GM13976 (cell line): ENCODE measurements at regions not wholly inside any gene's neighbourhood (a gene's known extent, or its start where the extent isn't known, plus 50 kb on each side); places are given as distances from the start of the nearest gene placed in this dataset.

ENCODE experiments used
- DNase-seq: peaks from one replicate; pipeline ENCODE4 v3.0.0; 2012; ENCODE audit warnings: low spot score
- CTCF ChIP-seq: IDR thresholded peaks from 2 replicates; pipeline ENCODE4 v1.5.1; 2012; ENCODE audit warnings: borderline replicate concordance, mild to moderate bottlenecking; ENCODE audit not compliant: insufficient read depth; ENCODE audit errors: extremely low read depth, missing control alignments, control extremely low read depth
- in situ Hi-C: fragments of 300-500 bp; cut with MboI; formaldehyde crosslinking; loops from one replicate; pipeline ENCODE4 v1.12.0; 2022; ENCODE audit warnings: low sequenced_read_pairs, mixed read lengths, inconsistent platforms; ENCODE audit not compliant: unreplicated experiment

DNA sequence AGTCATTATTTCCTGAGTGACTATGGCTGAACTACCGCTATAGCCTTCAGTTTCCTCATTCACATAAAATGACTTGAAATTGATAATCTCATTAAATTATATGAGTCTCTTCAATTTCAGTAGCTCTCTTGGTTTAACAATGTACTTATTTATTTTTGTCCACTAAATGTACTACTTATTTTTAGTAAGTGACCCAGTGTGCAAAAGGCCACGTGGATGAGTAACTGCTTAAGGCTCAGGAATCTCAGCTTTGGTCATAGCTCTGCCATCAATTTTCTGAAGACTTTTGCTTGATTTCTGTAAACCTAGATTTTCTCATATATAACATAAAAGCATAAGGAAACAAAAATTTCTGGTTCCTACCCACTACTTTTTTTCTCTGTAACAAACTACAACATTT, 1132.9 kb upstream of the CDH8 start:
- in situ Hi-C loops = no loop called here

DNA sequence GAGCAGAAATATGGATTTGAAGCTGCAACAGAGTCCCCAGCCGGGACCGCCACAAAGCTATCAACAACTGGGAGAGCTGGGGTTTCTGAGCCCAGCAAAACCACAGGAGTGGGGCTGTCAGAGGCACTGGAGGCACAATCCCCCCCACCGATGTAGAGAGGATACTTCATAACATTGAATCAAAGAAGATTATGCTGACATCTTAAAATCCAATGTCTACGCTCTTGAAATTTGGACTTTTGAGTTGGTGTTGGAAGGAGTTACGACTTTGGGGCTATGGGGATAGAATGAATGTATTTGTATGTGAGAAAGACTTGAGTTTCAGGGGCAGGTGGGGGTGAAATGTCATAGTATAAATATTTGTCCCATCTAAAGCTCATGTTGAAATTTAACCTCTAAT, 1121.6 kb upstream of the CDH8 start:
- in situ Hi-C loops = no loop called here
- no peak for TF ChIP-seq CTCF
- no peak for DNase-seq

More for the DNA sequence above, 1132.9 kb upstream of the CDH8 start:
- no peak for DNase-seq
- TF ChIP-seq CTCF = no peak

DNA sequence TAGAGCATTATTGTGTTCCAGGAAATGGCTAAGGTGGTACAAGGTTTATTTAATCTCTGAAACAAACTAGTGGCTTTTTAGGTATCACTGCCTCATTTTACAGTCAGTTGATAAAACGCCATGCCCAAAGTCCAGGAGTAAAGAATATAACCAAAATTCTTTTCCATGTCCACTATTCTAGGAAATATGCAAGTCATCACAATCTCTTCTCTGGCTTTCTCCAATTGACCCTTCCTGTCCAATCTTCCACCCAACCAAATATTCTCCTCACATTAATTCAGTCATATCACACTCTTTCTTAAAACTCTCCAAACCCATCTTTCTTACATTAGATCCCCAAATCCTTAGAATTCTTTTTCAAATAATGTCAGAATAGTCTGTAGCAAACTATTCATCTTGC, 1110.0 kb upstream of the CDH8 start:
- TF ChIP-seq CTCF = no peak
- DNase-seq = no peak
- in situ Hi-C loops = no loop called here

- no peak for TF ChIP-seq CTCF
- in situ Hi-C loops = no loop called here
- DNase-seq = no peak
Measured at GRCh38 chr16:63145411-63145810, 1109.2 kb upstream of the CDH8 start.

DNA sequence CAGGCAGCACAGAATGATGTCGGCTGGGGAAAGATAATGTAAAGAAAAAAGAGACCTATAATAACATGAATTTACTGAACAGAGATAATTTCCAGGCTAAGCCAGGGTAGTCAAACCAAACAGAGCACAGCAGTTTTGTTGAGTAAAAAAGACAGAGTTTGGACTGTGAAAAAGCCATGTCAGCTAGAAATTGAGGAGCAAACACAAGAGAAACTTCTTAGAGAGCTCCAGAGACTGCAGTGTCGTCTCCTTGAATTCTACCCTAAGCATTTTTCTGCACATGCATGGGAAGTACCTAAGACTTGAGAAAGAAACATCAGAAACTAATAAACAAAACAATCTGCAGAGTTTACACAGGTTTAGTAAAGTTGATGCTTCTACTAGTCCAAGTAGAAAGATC, 1098.8 kb upstream of the CDH8 start:
- DNase-seq = no peak
- in situ Hi-C loops = no loop called here
- TF ChIP-seq CTCF = no peak

DNA sequence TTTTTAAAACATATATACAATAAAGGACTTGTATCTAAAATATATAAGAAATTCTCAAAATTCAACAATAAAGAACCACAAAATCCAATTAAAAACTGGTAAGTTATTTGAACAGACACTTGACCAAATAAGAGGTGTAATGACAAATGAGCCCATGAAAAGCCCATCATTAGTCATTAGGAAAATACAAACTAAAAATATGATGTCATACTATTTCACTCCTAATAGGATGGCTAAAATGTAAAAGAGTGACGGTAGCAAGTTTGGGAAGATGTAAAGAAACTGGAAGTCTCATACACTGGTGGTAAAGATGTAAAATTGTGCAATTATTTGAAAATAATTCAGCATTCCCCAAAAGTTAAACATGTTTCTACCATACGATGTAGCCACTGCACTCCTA, 1095.3 kb upstream of the CDH8 start:
- TF ChIP-seq CTCF = no peak
- DNase-seq = no peak
- in situ Hi-C loops = no loop called here

DNA sequence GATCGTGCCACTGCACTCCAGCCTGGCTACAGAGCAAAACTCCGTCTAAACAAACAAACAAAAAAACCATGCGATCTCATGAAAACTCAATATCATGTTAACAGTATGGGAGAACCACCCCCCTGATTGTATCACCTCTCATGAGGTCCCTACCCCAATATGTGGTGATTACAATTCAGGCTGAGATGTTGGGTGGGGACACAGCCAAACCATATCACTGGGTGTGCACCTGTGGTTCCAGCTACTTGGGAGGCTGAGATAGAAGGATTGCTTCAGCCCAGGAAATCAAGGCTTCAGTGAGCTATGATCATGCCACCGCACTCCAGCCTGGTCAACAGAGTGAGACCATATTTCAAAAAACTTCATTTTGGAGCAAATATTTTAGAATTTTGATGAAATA, 1094.7 kb upstream of the CDH8 start:
- no peak for TF ChIP-seq CTCF
- no peak for DNase-seq
- in situ Hi-C loops = no loop called here
